A673 (cell line): ENCODE measurements at regions not wholly inside any gene's neighbourhood (a gene's known extent, or its start where the extent isn't known, plus 50 kb on each side); places are given as distances from the start of the nearest gene placed in this dataset.

Experiments used
- BruUV-seq: library from RNA; stranded (reverse); fragments of 400-500 nt; replicated peaks from 2 replicates; lab custom pipeline; 2021; lab: Mats Ljungman, UMichigan
- CTCF ChIA-PET: fragments of 300-600 bp; sonication (Branson Sonifier 250); formaldehyde crosslinking; loops from one replicate; lab custom pipeline; 2022; ENCODE audit warnings: antibody characterized with exemption; lab: Charles Lee
- POLR2A ChIA-PET: fragments of 300-600 bp; sonication (Branson Sonifier 250); formaldehyde crosslinking; loops from one replicate; lab custom pipeline; 2022; ENCODE audit warnings: antibody characterized with exemption; ENCODE audit not compliant: low non-redundant PET; lab: Charles Lee
- DNase-seq: peaks from one replicate; pipeline ENCODE4 v3.0.0-alpha.2; 2015; ENCODE audit warnings: low spot score
- H3K27ac ChIP-seq: fragments of 200-600 bp; sonication (generic); 2 replicates; pipeline ENCODE4 v1.5.1; 2016; ENCODE audit warnings: mixed run types, low read depth, mild to moderate bottlenecking, mixed read lengths, antibody characterized with exemption, low read length; ENCODE audit not compliant: poor library complexity, severe bottlenecking
- H3K27me3 ChIP-seq: fragments of 200-600 bp; sonication (generic); replicated peaks from 2 replicates; pipeline ENCODE4 v1.6.1; 2017; ENCODE audit warnings: mixed run types, low read depth, mild to moderate bottlenecking, mixed read lengths, antibody characterized with exemption, low read length; ENCODE audit not compliant: insufficient read depth, poor library complexity
- H3K36me3 ChIP-seq: fragments of 200-600 bp; sonication (generic); 2 replicates; pipeline ENCODE4 v1.6.1; 2016; ENCODE audit warnings: mixed run types, mild to moderate bottlenecking, mixed read lengths, antibody characterized with exemption, low read length; ENCODE audit not compliant: insufficient read depth, poor library complexity, severe bottlenecking
- H3K4me1 ChIP-seq: fragments of 200-600 bp; sonication (generic); 2 replicates; pipeline ENCODE4 v1.6.1; 2017; ENCODE audit warnings: mixed run types, mild to moderate bottlenecking, mixed read lengths, antibody characterized with exemption, low read length; ENCODE audit not compliant: insufficient read depth, poor library complexity, severe bottlenecking
- H3K4me3 ChIP-seq: fragments of 200-600 bp; sonication (generic); 2 replicates; pipeline ENCODE4 v1.5.1; 2016; ENCODE audit warnings: low read depth, mixed run types, mild to moderate bottlenecking, mixed read lengths, low read length; ENCODE audit not compliant: poor library complexity, severe bottlenecking
- H3K9me3 ChIP-seq: fragments of 200-600 bp; sonication (generic); 2 replicates; pipeline ENCODE4 v1.6.1; 2016; ENCODE audit warnings: mixed run types, low read depth, mild to moderate bottlenecking, mixed read lengths, antibody characterized with exemption, low read length; ENCODE audit not compliant: poor library complexity, severe bottlenecking
- CTCF ChIP-seq: fragments of 300-800, 200-600 bp; sonication (generic); conservative IDR thresholded peaks from 2 replicates; pipeline ENCODE4 v1.5.1; 2017; ENCODE audit warnings: low read depth, mild to moderate bottlenecking, antibody characterized with exemption, low read length, moderate library complexity, mixed read lengths
- EZH2 ChIP-seq: fragments of 200-600 bp; sonication (generic); IDR thresholded peaks from 2 replicates; pipeline ENCODE4 v1.6.1; 2017; ENCODE audit warnings: borderline replicate concordance, low read depth, mild to moderate bottlenecking, mixed read lengths, antibody characterized with exemption, low read length; ENCODE audit not compliant: poor library complexity, severe bottlenecking
- intact Hi-C: fragments of 100-400 bp; cut with micrococcal nuclease; formaldehyde crosslinking; loops from one replicate; pipeline ENCODE4 v1.10.0; 2022; ENCODE audit not compliant: unreplicated experiment

- TF ChIP-seq EZH2, result no peak
- TF ChIP-seq CTCF, result no peak
- Histone ChIP-seq H3K36me3 (no peaks in the 10 kb centered on the region), H3K9me3 (no peaks in the 10 kb centered on the region), H3K4me3 (no peak overlapping the region), H3K4me1 (no peaks in the 10 kb centered on the region), H3K27me3 (no peaks in the 10 kb centered on the region), H3K27ac (no peak overlapping the region)
- CTCF ChIA-PET, result no interaction called here
- DNase-seq, result no peak
- POLR2A ChIA-PET, result no interaction called here
- no TSS peak for BruUV-seq
- intact Hi-C loops, result no loop called here
Measured at GRCh38 chr4:157600583-157600982, 380.1 kb downstream of the GRIA2 start.

DNA sequence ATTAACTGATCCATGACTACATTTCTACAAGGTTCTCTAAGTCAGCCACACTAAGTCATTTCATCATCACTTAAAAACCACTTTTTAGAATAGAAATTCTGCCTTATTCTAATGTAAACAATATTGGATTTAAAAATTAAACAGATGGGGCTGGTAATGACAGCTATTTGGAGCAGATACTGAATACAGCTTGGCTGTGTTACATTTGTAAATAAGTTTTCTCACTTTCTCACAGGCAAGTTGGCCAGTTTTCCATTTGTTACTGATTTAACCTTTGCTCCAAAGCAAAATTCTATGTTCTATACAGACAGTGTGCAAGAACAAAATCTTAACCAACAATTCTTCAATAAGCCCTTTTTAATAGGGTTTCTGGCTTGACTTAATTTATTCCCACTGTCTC, 370.7 kb downstream of the GRIA2 start:
- no peaks in the 10 kb centered on the region for H3K9me3 ChIP-seq
- no peak for TF ChIP-seq CTCF
- no peak for TF ChIP-seq EZH2
- H3K27ac ChIP-seq, result no peak overlapping the region
- intact Hi-C loops, result no loop called here
- H3K27me3 ChIP-seq, result no peaks in the 10 kb centered on the region
- ChIA-PET POLR2A (no interaction called here), CTCF (no interaction called here)
- no peak overlapping the region for H3K4me3 ChIP-seq
- DNase-seq, result no peak
- BruUV-seq, result no TSS peak
- H3K36me3 ChIP-seq, result no peaks in the 10 kb centered on the region
- H3K4me1 ChIP-seq, result no peaks in the 10 kb centered on the region

DNA sequence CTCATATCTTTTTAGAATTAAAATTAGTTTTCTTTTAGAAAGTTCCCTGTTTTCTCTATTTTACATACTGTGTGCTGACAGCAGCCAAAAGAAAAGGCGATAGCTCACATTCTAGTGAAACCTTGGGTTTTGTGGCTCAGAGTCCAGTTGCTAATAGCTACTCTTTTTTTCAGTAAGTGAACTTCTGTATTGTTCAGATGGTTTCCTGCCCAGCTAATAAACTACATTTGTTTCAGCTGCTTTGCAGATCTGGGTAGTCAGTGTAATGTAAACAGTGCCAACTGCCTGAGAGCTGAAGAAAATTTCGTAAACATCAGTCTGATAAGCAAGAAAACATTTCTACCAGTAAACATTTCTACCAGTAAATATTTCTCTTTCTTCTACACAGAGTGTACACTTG, 370.2 kb downstream of the GRIA2 start:
- no peaks in the 10 kb centered on the region for H3K4me1 ChIP-seq
- H3K27me3 ChIP-seq, result no peaks in the 10 kb centered on the region
- intact Hi-C loops, result no loop called here
- no peak for TF ChIP-seq EZH2
- no peak for TF ChIP-seq CTCF
- ChIA-PET POLR2A (interaction anchor here (0.6 kb wide), 1 partner anchor 579 kb away, joined by 3 read pairs; no protein-coding TSS in a partner anchor), CTCF (no interaction called here)
- DNase-seq, result no peak
- no TSS peak for BruUV-seq
- H3K4me3 ChIP-seq, result no peak overlapping the region
- H3K36me3 ChIP-seq, result no peaks in the 10 kb centered on the region
- H3K9me3 ChIP-seq, result no peaks in the 10 kb centered on the region
- H3K27ac ChIP-seq, result no peak overlapping the region
